ENCODE measurements at regions not wholly inside any gene's neighbourhood (a gene's known extent, or its start where the extent isn't known, plus 50 kb on each side); places are given as distances from the start of the nearest gene placed in this dataset.

DNA sequence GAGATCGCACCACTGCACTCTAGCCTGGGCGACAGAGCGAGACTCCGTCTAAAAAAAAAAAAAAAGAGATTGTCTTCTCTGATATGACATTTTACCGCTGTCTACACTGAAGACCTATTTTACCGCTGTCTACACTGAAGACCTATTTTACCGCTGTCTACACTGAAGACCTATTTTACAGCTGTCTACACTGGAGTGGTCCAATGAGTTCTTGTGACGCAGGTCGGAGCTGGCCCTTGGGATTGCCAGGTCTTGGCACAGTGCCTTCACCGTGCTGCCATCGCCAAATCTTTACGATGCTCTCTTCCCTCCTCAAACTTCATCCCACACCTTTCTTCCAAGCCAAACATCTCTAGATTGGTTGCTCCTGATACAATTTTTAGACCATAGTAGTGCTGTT, 183.1 kb upstream of the FAT1 start (continued):
- TF ChIP-seq PRDM2 (tag by site-specific recombination; IDR thresholded peaks at IDR 0.05; ENCODE audit: borderline replicate concordance) = no peak
- TF ChIP-seq, protein P1, sequence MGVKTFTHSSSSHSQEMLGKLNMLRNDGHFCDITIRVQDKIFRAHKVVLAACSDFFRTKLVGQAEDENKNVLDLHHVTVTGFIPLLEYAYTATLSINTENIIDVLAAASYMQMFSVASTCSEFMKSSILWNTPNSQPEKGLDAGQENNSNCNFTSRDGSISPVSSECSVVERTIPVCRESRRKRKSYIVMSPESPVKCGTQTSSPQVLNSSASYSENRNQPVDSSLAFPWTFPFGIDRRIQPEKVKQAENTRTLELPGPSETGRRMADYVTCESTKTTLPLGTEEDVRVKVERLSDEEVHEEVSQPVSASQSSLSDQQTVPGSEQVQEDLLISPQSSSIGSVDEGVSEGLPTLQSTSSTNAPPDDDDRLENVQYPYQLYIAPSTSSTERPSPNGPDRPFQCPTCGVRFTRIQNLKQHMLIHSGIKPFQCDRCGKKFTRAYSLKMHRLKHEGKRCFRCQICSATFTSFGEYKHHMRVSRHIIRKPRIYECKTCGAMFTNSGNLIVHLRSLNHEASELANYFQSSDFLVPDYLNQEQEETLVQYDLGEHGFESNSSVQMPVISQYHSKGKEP (tag by site-specific recombination; IDR thresholded peaks at IDR 0.05) = no peak

DNA sequence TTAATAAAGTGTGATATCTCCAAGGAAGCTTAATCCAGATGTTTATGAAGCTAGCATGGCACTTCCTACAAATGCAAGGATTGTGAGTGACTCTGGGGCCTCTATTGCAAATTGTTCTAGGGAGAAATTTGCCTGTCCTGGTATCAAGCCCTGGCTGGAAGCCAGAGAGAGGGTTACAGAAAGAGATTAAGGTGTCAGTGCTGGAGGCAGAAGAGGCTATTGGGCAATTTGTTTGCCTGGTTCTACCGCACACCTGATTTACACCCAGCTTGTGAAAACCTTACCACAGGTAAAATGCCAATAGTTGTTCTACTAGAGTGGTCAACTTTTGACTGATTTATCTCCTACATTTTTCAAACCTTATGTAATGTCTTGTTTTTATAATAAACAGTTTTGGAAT, 186.7 kb upstream of the FAT1 start:
- POLR2A ChIA-PET = no interaction called here
- no peaks in the 10 kb centered on the region for H3K4me1 ChIP-seq (ENCODE audit: control insufficient read depth, insufficient read depth, low read length)
- no peak overlapping the region for H3K27ac ChIP-seq (ENCODE audit: extremely low read depth, low read depth, low read length)
- H3K4me3 ChIP-seq (ENCODE audit: low read depth, low read length) = no peak overlapping the region
- no peaks in the 10 kb centered on the region for H3K9me3 ChIP-seq (ENCODE audit: control insufficient read depth, insufficient read depth, low read depth, low read length)
- no peaks in the 10 kb centered on the region for H3K36me3 ChIP-seq (ENCODE audit: control insufficient read depth in 2 of 2, insufficient read depth in 1 of 2, low read length in 2 of 2)
- CTCF ChIA-PET = no interaction called here
- no peak for TF ChIP-seq ZNF280D (tag by site-specific recombination; IDR thresholded peaks at IDR 0.05)
- no peak for TF ChIP-seq ZNF211 (tag by site-specific recombination; IDR thresholded peaks at IDR 0.05; ENCODE audit: low read depth)
- TF ChIP-seq, protein P2, sequence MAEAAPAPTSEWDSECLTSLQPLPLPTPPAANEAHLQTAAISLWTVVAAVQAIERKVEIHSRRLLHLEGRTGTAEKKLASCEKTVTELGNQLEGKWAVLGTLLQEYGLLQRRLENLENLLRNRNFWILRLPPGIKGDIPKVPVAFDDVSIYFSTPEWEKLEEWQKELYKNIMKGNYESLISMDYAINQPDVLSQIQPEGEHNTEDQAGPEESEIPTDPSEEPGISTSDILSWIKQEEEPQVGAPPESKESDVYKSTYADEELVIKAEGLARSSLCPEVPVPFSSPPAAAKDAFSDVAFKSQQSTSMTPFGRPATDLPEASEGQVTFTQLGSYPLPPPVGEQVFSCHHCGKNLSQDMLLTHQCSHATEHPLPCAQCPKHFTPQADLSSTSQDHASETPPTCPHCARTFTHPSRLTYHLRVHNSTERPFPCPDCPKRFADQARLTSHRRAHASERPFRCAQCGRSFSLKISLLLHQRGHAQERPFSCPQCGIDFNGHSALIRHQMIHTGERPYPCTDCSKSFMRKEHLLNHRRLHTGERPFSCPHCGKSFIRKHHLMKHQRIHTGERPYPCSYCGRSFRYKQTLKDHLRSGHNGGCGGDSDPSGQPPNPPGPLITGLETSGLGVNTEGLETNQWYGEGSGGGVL (tag by site-specific recombination; IDR thresholded peaks at IDR 0.05) = no peak
- no peak for TF ChIP-seq KLF16 (tag by site-specific recombination; IDR thresholded peaks at IDR 0.05)
- no peak for TF ChIP-seq ZBTB10 (tag by site-specific recombination; IDR thresholded peaks at IDR 0.05)
- no peak for TF ChIP-seq OVOL3 (tag by site-specific recombination; IDR thresholded peaks at IDR 0.05)
- TF ChIP-seq, protein P3, sequence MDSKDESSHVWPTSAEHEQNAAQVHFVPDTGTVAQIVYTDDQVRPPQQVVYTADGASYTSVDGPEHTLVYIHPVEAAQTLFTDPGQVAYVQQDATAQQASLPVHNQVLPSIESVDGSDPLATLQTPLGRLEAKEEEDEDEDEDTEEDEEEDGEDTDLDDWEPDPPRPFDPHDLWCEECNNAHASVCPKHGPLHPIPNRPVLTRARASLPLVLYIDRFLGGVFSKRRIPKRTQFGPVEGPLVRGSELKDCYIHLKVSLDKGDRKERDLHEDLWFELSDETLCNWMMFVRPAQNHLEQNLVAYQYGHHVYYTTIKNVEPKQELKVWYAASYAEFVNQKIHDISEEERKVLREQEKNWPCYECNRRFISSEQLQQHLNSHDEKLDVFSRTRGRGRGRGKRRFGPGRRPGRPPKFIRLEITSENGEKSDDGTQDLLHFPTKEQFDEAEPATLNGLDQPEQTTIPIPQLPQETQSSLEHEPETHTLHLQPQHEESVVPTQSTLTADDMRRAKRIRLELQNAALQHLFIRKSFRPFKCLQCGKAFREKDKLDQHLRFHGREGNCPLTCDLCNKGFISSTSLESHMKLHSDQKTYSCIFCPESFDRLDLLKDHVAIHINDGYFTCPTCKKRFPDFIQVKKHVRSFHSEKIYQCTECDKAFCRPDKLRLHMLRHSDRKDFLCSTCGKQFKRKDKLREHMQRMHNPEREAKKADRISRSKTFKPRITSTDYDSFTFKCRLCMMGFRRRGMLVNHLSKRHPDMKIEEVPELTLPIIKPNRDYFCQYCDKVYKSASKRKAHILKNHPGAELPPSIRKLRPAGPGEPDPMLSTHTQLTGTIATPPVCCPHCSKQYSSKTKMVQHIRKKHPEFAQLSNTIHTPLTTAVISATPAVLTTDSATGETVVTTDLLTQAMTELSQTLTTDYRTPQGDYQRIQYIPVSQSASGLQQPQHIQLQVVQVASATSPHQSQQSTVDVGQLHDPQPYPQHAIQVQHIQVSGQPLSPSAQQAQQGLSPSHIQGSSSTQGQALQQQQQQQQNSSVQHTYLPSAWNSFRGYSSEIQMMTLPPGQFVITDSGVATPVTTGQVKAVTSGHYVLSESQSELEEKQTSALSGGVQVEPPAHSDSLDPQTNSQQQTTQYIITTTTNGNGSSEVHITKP (tag by site-specific recombination; IDR thresholded peaks at IDR 0.05) = no peak
- no peak for TF ChIP-seq ZNF112 (tag by site-specific recombination; IDR thresholded peaks at IDR 0.05)
- no peak for TF ChIP-seq ZNF302 (tag by site-specific recombination; IDR thresholded peaks at IDR 0.05; ENCODE audit: low read depth)
- TF ChIP-seq, protein P4, sequence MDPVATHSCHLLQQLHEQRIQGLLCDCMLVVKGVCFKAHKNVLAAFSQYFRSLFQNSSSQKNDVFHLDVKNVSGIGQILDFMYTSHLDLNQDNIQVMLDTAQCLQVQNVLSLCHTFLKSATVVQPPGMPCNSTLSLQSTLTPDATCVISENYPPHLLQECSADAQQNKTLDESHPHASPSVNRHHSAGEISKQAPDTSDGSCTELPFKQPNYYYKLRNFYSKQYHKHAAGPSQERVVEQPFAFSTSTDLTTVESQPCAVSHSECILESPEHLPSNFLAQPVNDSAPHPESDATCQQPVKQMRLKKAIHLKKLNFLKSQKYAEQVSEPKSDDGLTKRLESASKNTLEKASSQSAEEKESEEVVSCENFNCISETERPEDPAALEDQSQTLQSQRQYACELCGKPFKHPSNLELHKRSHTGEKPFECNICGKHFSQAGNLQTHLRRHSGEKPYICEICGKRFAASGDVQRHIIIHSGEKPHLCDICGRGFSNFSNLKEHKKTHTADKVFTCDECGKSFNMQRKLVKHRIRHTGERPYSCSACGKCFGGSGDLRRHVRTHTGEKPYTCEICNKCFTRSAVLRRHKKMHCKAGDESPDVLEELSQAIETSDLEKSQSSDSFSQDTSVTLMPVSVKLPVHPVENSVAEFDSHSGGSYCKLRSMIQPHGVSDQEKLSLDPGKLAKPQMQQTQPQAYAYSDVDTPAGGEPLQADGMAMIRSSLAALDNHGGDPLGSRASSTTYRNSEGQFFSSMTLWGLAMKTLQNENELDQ (tag by site-specific recombination; IDR thresholded peaks at IDR 0.05; ENCODE audit: low read depth) = no peak

Data from HEK293 (cell line).